ENCODE measurements at regions not wholly inside any gene's neighbourhood (a gene's known extent, or its start where the extent isn't known, plus 50 kb on each side); places are given as distances from the start of the nearest gene placed in this dataset.

- TF ChIP-seq JUND (IDR thresholded peaks at IDR 0.05; ENCODE audit: borderline replicate concordance, low read depth, low read length) (no peak), JUND (tag; IDR thresholded peaks at IDR 0.05; ENCODE audit: borderline replicate concordance, low read depth, low read length) (no peak), SREBF1 (IDR thresholded peaks at IDR 0.05; ENCODE audit: borderline replicate concordance, low read depth, low read length) (no peak), KDM2B (CRISPR knock-in tag; IDR thresholded peaks at IDR 0.05) (no peak), CTCF (IDR thresholded peaks at IDR 0.05 in 2 of 3, conservative IDR thresholded peaks at IDR 0.05 in 1 of 3; ENCODE audit: insufficient read depth in 2 of 3, low read depth in 1 of 3, low read length in 3 of 3) (no peak), TRIM28 (IDR thresholded peaks at IDR 0.05) (no peak), POLR2A (conservative IDR thresholded peaks at IDR 0.05) (no peak), C11orf30 (IDR thresholded peaks at IDR 0.05; ENCODE audit: low read depth) (no peak)
Observed at GRCh38 chr7:63041786-63042185, 956.9 kb upstream of the ZNF722 start.
